Tibial artery (tissue), 4 donors: ENCODE measurements at regions not wholly inside any gene's neighbourhood (a gene's known extent, or its start where the extent isn't known, plus 50 kb on each side); places are given as distances from the start of the nearest gene placed in this dataset.

Experiments
- DNase-seq, 2 donors: peaks; one replicate each; pipeline ENCODE4 v3.0.0-alpha.2; 2019
- H3K27ac ChIP-seq, 2 donors: fragments of 200-600 bp; sonication (generic) in 1 of 2; 1 replicate in 1 of 2; 2 replicates in 1 of 2; pipeline ENCODE4 v1.5.1; 2018 to 2019; ENCODE audit warnings: mild to moderate bottlenecking in 1 of 2
- H3K27me3 ChIP-seq, 2 donors: fragments of 200-600 bp; sonication (generic) in 1 of 2; one replicate each; pipeline versions ENCODE4 v1.5.1 to v1.6.0; 2016 to 2019
- H3K36me3 ChIP-seq, 3 donors: fragments of 200-600 bp; sonication (generic) in 2 of 3; one replicate each; pipeline ENCODE4 v1.5.1; 2016 to 2019; ENCODE audit warnings: mild to moderate bottlenecking in 2 of 3
- H3K4me1 ChIP-seq, 4 donors: fragments of 200-600 bp; sonication (generic) in 2 of 4; 1 replicate in 3 of 4; 2 replicates in 1 of 4; pipeline ENCODE4 v1.5.1; 2016 to 2019
- H3K4me3 ChIP-seq, 2 donors: fragments of 200-600 bp; sonication (generic) in 1 of 2; 1 replicate in 1 of 2; 2 replicates in 1 of 2; pipeline ENCODE4 v1.5.1; 2018 to 2019; ENCODE audit warnings: mild to moderate bottlenecking in 2 of 2
- H3K9me3 ChIP-seq, 3 donors: fragments of 200-600 bp; sonication (generic) in 1 of 3; one replicate each; pipeline ENCODE4 v1.5.1; 2016 to 2019
- intact Hi-C: fragments of 100-400 bp; cut with DNase I; formaldehyde crosslinking; loops from one replicate; pipeline ENCODE4 v1.15.0; 2023; ENCODE audit warnings: low total_unique reads
- TF ChIP-seq, protein P1 (sequence below), 2 experiments: fragments of 200-600 bp in 1 of 2; fragments of 450-650 bp in 1 of 2; IDR thresholded peaks; one replicate each; pipeline ENCODE4 v1.5.1; 2017 to 2019; ENCODE audit warnings: antibody characterized with exemption in 2 of 2, mild to moderate bottlenecking in 1 of 2, moderate library complexity in 1 of 2

DNA sequence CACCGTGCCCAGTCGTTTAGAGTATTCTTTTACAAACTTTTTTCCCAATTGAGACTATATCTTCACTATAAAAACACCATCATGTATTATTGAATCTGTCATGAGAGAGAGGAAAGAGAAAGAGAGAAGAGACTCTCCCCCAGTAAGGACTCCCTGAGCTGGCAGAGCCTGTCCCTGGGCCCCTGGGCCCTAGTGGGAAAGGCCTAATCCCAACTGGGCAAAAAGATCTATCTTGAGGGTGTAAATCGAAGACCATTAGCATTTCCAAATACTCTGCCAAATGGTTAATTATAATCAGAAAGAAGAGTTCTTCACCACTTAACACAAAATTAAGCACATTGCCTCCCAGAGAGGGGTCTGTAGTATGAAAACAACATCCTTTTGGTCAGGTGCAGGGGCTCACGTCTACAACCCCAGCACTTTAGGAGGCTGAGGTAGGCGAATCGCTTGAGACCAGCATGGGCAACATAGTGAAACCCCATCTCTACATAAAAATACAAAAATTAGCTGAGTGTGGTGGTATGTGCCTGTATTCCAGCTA, 108.2 kb downstream of the SKIDA1 start:
- no peaks in the 10 kb centered on the region for H3K27me3 ChIP-seq
- no peaks in the 10 kb centered on the region for H3K36me3 ChIP-seq
- DNase-seq: no peak
- intact Hi-C loops: no loop called here
- H3K4me3 ChIP-seq: no peak overlapping the region
- TF ChIP-seq, protein P1, sequence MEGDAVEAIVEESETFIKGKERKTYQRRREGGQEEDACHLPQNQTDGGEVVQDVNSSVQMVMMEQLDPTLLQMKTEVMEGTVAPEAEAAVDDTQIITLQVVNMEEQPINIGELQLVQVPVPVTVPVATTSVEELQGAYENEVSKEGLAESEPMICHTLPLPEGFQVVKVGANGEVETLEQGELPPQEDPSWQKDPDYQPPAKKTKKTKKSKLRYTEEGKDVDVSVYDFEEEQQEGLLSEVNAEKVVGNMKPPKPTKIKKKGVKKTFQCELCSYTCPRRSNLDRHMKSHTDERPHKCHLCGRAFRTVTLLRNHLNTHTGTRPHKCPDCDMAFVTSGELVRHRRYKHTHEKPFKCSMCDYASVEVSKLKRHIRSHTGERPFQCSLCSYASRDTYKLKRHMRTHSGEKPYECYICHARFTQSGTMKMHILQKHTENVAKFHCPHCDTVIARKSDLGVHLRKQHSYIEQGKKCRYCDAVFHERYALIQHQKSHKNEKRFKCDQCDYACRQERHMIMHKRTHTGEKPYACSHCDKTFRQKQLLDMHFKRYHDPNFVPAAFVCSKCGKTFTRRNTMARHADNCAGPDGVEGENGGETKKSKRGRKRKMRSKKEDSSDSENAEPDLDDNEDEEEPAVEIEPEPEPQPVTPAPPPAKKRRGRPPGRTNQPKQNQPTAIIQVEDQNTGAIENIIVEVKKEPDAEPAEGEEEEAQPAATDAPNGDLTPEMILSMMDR (IDR thresholded peaks at IDR 0.05): no peak
- H3K27ac ChIP-seq: no peak overlapping the region
- no peaks in the 10 kb centered on the region for H3K9me3 ChIP-seq
- no peaks in the 10 kb centered on the region for H3K4me1 ChIP-seq

DNA sequence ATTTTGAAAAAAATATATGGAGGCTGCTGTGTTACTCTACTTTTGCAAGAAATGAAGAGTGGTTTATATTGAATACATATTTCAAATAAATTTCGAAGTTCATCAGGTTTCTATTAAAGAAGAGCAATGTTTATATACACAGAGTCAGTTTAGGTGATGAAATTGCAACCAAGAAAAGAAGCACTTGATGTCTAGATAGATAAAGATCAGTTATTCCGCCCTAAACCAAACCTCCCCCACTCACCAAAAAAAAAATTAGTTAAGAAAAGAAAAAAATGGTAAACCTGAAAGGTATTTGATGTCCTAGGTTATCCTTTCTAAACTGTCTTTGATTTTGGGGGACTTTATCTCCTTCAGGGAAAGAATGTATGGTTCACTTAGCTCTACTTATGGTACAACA, 111.8 kb downstream of the SKIDA1 start:
- no peaks in the 10 kb centered on the region for H3K9me3 ChIP-seq
- no peaks in the 10 kb centered on the region for H3K4me1 ChIP-seq
- TF ChIP-seq, protein P1 (IDR thresholded peaks at IDR 0.05): no peak
- H3K27me3 ChIP-seq: no peaks in the 10 kb centered on the region
- DNase-seq: no peak
- intact Hi-C loops: no loop called here
- H3K27ac ChIP-seq: no peak overlapping the region
- no peaks in the 10 kb centered on the region for H3K36me3 ChIP-seq
- H3K4me3 ChIP-seq: no peak overlapping the region

DNA sequence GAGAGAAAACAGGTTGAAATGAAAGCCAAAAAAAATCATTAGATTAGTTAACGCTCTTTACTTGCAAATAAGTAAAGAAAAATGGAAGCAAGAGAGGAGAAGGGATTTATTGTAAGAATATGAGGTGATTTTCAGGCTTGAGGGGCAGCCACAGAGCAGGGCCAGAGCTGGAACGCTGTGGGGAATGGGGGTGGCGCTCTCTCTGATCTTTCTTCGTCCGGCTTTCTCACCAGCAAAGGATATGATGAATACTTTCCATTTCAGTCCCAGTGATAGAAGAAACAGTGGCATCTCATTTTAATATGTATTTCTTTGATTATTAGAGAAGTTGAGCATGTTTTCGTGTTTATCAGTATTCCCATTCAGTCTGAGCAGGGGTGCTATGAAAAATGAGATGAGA, 112.2 kb downstream of the SKIDA1 start:
- Histone ChIP-seq H3K9me3 (no peaks in the 10 kb centered on the region), H3K36me3 (no peaks in the 10 kb centered on the region), H3K27ac (no peak overlapping the region), H3K27me3 (no peaks in the 10 kb centered on the region), H3K4me3 (no peak overlapping the region), H3K4me1 (no peaks in the 10 kb centered on the region)
- DNase-seq: no peak
- TF ChIP-seq, protein P1 (IDR thresholded peaks at IDR 0.05): no peak
- intact Hi-C loops: no loop called here

DNA sequence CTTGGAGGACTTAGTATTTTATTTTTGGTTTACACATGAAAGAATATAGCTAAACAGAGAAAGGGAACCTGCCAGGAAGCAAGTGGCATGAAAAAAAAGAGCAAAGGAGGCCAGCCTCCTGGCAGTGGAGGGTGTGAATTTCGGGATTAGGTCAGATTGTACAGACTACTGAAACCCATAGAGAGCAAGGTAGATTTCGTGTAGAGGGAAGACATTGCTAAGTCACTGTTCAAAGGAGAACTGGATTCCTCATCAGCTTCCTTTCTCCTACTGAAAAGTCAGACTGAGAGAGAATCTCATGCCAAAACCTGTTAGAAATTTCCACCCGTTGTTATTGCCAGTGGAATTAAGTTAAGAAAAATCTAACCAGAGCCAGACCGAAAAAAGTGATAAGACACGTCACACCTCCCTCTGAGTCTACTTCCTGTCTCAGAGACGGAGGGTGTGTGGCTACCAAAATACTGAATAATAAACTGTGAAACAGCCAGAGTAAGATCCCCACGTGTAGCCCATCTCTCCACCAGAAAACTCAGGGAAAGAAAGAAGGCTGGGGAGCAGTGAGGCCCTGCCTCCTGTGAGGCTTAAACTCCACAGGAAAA, 118.8 kb downstream of the SKIDA1 start:
- TF ChIP-seq, protein P1 (IDR thresholded peaks at IDR 0.05): no peak
- peaks cover 0 to 8% (median 4%) of the 10 kb centered on the region in 4 donors for H3K4me1 ChIP-seq
- no peak for DNase-seq
- no peaks in the 10 kb centered on the region for H3K36me3 ChIP-seq
- H3K27ac ChIP-seq: no peak overlapping the region
- H3K4me3 ChIP-seq: no peak overlapping the region
- H3K9me3 ChIP-seq: peaks cover 0 to 9% (median 0%) of the 10 kb centered on the region in 3 donors
- intact Hi-C loops: no loop called here
- no peaks in the 10 kb centered on the region for H3K27me3 ChIP-seq

DNA sequence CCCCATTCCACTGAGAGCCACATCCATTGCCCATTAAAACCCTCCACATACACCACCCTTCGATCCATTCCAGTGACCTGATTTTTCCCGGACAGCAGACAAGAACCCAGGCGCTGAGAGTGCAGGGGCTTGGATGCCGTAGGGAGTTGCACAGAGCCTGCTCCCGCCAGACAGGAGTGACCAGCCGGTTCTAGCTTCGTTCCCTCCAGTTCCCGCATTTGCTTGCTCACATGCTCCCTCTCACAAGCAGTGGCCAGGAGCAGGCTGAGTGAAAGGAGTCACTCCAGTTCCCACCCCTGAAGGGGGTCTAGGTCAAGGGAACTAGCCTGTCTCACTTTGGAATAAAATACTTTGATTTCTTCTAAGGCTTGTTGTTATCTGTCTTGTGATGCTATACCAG, 119.5 kb downstream of the SKIDA1 start:
- Histone ChIP-seq H3K27ac (no peak overlapping the region), H3K36me3 (no peaks in the 10 kb centered on the region), H3K9me3 (peaks cover 0 to 9% (median 0%) of the 10 kb centered on the region in 3 donors), H3K27me3 (no peaks in the 10 kb centered on the region), H3K4me3 (no peak overlapping the region), H3K4me1 (peaks cover 0 to 8% (median 4%) of the 10 kb centered on the region in 4 donors)
- DNase-seq: no peak
- TF ChIP-seq, protein P1 (IDR thresholded peaks at IDR 0.05): no peak
- intact Hi-C loops: no loop called here
